ENCODE measurements at regions not wholly inside any gene's neighbourhood (a gene's known extent, or its start where the extent isn't known, plus 50 kb on each side); places are given as distances from the start of the nearest gene placed in this dataset.

DNA sequence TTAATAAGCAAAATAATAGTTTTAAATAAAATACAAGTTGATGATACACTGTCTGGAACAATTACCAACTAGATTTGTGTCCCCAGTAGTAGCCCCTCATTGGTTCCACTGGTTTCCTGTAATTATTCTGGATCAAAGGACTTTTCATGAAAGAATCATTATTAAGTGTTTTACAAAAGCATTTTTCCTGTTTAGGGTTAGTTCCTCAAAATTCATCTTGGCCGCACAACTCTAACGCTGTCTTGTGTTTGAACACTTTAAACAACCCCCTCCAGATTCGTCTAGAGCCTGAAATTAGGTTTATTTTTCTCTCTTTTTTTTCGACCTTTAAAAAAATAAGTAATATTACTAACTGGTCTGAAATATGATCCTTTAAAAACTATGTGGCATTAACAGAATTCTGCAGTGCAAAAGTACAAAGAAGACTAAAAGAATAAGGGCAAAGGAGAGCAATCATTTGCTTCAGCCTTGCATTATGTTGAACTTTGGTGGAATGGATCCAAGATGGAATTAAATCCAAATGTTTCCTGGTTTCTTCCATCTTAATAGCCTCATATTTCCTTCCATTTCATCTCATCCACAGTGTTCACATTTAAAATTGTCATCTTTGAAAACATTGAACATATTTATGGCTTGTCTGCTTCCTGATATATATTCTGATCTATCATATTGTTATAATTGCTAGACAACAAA, 678.4 kb downstream of the IRS1 start:
- DNase-seq (ENCODE audit: low spot score) = no peak
- H3K4me1 ChIP-seq (ENCODE audit: control insufficient read depth in 4 of 4, insufficient read depth in 4 of 4, low read length in 3 of 4) = peaks cover 0 to 16% (median 13%) of the 10 kb centered on the region in 4 donors
- H3K27ac ChIP-seq (ENCODE audit: low read depth in 1 of 2, low read length in 2 of 2) = no peak overlapping the region
- no peaks in the 10 kb centered on the region for H3K36me3 ChIP-seq (ENCODE audit: control insufficient read depth in 4 of 4, insufficient read depth in 3 of 4, low read depth in 1 of 4, low read length in 3 of 4)
- 69% methylated on average over 4 of the region's 4 CpGs for WGBS
- H3K27me3 ChIP-seq (ENCODE audit: control insufficient read depth in 4 of 4, insufficient read depth in 4 of 4, low read length in 3 of 4) = no peaks in the 10 kb centered on the region
- no peak overlapping the region for H3K4me3 ChIP-seq (ENCODE audit: low read depth in 1 of 3, low read length in 3 of 3)
- H3K9me3 ChIP-seq (ENCODE audit: control insufficient read depth in 4 of 4, low read length in 3 of 4) = no peaks in the 10 kb centered on the region
- TF ChIP-seq, protein P1, sequence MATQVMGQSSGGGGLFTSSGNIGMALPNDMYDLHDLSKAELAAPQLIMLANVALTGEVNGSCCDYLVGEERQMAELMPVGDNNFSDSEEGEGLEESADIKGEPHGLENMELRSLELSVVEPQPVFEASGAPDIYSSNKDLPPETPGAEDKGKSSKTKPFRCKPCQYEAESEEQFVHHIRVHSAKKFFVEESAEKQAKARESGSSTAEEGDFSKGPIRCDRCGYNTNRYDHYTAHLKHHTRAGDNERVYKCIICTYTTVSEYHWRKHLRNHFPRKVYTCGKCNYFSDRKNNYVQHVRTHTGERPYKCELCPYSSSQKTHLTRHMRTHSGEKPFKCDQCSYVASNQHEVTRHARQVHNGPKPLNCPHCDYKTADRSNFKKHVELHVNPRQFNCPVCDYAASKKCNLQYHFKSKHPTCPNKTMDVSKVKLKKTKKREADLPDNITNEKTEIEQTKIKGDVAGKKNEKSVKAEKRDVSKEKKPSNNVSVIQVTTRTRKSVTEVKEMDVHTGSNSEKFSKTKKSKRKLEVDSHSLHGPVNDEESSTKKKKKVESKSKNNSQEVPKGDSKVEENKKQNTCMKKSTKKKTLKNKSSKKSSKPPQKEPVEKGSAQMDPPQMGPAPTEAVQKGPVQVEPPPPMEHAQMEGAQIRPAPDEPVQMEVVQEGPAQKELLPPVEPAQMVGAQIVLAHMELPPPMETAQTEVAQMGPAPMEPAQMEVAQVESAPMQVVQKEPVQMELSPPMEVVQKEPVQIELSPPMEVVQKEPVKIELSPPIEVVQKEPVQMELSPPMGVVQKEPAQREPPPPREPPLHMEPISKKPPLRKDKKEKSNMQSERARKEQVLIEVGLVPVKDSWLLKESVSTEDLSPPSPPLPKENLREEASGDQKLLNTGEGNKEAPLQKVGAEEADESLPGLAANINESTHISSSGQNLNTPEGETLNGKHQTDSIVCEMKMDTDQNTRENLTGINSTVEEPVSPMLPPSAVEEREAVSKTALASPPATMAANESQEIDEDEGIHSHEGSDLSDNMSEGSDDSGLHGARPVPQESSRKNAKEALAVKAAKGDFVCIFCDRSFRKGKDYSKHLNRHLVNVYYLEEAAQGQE (IDR thresholded peaks at IDR 0.05) = no peak
- TF ChIP-seq FOXA2 (IDR thresholded peaks at IDR 0.05) (no peak), YY1 (IDR thresholded peaks at IDR 0.05) (no peak), TAF1 (conservative IDR thresholded peaks at IDR 0.05) (no peak), JUND (IDR thresholded peaks at IDR 0.05) (no peak), GABPA (IDR thresholded peaks at IDR 0.05 in 1 of 2, conservative IDR thresholded peaks at IDR 0.05 in 1 of 2) (no peak), SP1 (IDR thresholded peaks at IDR 0.05) (no peak), MAX (IDR thresholded peaks at IDR 0.05) (no peak), FOXA1 (IDR thresholded peaks at IDR 0.05) (no peak), NR2F2 (IDR thresholded peaks at IDR 0.05) (no peak), RAD21 (IDR thresholded peaks at IDR 0.05) (no peak), RXRA (IDR thresholded peaks at IDR 0.05) (no peak), HNF4A (conservative IDR thresholded peaks at IDR 0.05) (no peak), EGR1 (IDR thresholded peaks at IDR 0.05; ENCODE audit: low read depth in 2 of 2) (no peak), HNF4G (IDR thresholded peaks at IDR 0.05) (no peak)
- TF ChIP-seq, protein P2, sequence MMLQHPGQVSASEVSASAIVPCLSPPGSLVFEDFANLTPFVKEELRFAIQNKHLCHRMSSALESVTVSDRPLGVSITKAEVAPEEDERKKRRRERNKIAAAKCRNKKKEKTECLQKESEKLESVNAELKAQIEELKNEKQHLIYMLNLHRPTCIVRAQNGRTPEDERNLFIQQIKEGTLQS (IDR thresholded peaks at IDR 0.05) = no peak
- TF ChIP-seq, protein P3, sequence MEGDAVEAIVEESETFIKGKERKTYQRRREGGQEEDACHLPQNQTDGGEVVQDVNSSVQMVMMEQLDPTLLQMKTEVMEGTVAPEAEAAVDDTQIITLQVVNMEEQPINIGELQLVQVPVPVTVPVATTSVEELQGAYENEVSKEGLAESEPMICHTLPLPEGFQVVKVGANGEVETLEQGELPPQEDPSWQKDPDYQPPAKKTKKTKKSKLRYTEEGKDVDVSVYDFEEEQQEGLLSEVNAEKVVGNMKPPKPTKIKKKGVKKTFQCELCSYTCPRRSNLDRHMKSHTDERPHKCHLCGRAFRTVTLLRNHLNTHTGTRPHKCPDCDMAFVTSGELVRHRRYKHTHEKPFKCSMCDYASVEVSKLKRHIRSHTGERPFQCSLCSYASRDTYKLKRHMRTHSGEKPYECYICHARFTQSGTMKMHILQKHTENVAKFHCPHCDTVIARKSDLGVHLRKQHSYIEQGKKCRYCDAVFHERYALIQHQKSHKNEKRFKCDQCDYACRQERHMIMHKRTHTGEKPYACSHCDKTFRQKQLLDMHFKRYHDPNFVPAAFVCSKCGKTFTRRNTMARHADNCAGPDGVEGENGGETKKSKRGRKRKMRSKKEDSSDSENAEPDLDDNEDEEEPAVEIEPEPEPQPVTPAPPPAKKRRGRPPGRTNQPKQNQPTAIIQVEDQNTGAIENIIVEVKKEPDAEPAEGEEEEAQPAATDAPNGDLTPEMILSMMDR (IDR thresholded peaks at IDR 0.05; ENCODE audit: low read depth, low read length, missing input control) = no peak
- TF ChIP-seq, protein P4, sequence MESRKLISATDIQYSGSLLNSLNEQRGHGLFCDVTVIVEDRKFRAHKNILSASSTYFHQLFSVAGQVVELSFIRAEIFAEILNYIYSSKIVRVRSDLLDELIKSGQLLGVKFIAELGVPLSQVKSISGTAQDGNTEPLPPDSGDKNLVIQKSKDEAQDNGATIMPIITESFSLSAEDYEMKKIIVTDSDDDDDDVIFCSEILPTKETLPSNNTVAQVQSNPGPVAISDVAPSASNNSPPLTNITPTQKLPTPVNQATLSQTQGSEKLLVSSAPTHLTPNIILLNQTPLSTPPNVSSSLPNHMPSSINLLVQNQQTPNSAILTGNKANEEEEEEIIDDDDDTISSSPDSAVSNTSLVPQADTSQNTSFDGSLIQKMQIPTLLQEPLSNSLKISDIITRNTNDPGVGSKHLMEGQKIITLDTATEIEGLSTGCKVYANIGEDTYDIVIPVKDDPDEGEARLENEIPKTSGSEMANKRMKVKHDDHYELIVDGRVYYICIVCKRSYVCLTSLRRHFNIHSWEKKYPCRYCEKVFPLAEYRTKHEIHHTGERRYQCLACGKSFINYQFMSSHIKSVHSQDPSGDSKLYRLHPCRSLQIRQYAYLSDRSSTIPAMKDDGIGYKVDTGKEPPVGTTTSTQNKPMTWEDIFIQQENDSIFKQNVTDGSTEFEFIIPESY (IDR thresholded peaks at IDR 0.05) = no peak
- H3K9ac ChIP-seq (ENCODE audit: low read depth in 1 of 2, low read length in 2 of 2) = no peak overlapping the region

Measured in liver (tissue), 8 donors.